A549 (cell line): ENCODE measurements at regions not wholly inside any gene's neighbourhood (a gene's known extent, or its start where the extent isn't known, plus 50 kb on each side); places are given as distances from the start of the nearest gene placed in this dataset.

Source experiments
- BHLHE40 ChIP-seq: IDR thresholded peaks from 2 replicates; pipeline ENCODE4 v1.6.1; 2012; ENCODE audit warnings: low read depth, low read length, inconsistent platforms
- CEBPB ChIP-seq, 2 experiments: fragments of >200 bp in 1 of 2; sonication (Bioruptor Twin) in 1 of 2; formaldehyde crosslinking in 1 of 2; IDR thresholded peaks; 2 replicates each; pipeline ENCODE4 v1.6.1; 2012 to 2016
- CHD2 ChIP-seq: fragments of 150-350 bp; IDR thresholded peaks from 2 replicates; pipeline ENCODE4 v1.6.1; 2014; ENCODE audit warnings: low read length; ENCODE audit not compliant: partially characterized antibody
- EP300 ChIP-seq, 2 experiments: fragments of >200 bp; sonication (Bioruptor Twin); formaldehyde crosslinking; IDR thresholded peaks; 2 replicates in 1 of 2; 3 replicates in 1 of 2; pipeline ENCODE4 v1.6.1; 2016 to 2017
- HOXB5 ChIP-seq: fragments of 250-450 bp; sonication (Bioruptor Pico); IDR thresholded peaks from 2 replicates; pipeline ENCODE4 v1.5.0; 2020; ENCODE audit warnings: mild to moderate bottlenecking, moderate library complexity
- PHF8 ChIP-seq: fragments of 200-600 bp; sonication (generic); IDR thresholded peaks from 2 replicates; pipeline ENCODE4 v1.6.1; 2016; ENCODE audit warnings: low read depth, mild to moderate bottlenecking, antibody characterized with exemption, moderate library complexity, borderline replicate concordance
- RAD21 ChIP-seq, 2 experiments: fragments of >200 bp in 1 of 2; sonication (Bioruptor Twin) in 1 of 2; formaldehyde crosslinking in 1 of 2; IDR thresholded peaks in 1 of 2; conservative IDR thresholded peaks in 1 of 2; 2 replicates in 1 of 2; 3 replicates in 1 of 2; pipeline ENCODE4 v1.6.1; 2012 to 2018; ENCODE audit warnings: inconsistent platforms in 1 of 2
- SREBF2 ChIP-seq: fragments of 450-650 bp; IDR thresholded peaks from 2 replicates; pipeline ENCODE4 v1.6.1; 2014; ENCODE audit warnings: mild to moderate bottlenecking, moderate library complexity
- ZNF302 ChIP-seq: fragments of 250-450 bp; sonication (Bioruptor Pico); IDR thresholded peaks from 2 replicates; pipeline ENCODE4 v1.9.0; 2021; ENCODE audit warnings: inconsistent platforms, mild to moderate bottlenecking, moderate library complexity
- ZSCAN20 ChIP-seq: fragments of 250-450 bp; sonication (Bioruptor Pico); IDR thresholded peaks from 2 replicates; pipeline ENCODE4 v1.8.0; 2022; ENCODE audit warnings: mild to moderate bottlenecking, moderate library complexity
- TF ChIP-seq, protein P1 (sequence below): fragments of >200 bp; sonication (Bioruptor Twin); formaldehyde crosslinking; IDR thresholded peaks from 3 replicates; pipeline ENCODE4 v1.5.1; 2016
- TF ChIP-seq, protein P2 (sequence below): fragments of 200-600 bp; sonication (generic); IDR thresholded peaks from 2 replicates; pipeline ENCODE4 v1.6.1; 2016; ENCODE audit warnings: antibody characterized with exemption, mild to moderate bottlenecking, moderate library complexity
- TF ChIP-seq, protein P3 (sequence below): IDR thresholded peaks from 2 replicates; pipeline ENCODE4 v1.6.1; 2012; ENCODE audit warnings: low read depth, borderline replicate concordance
- TF ChIP-seq, protein P4 (sequence below): IDR thresholded peaks from 2 replicates; pipeline ENCODE4 v1.6.1; 2012

DNA sequence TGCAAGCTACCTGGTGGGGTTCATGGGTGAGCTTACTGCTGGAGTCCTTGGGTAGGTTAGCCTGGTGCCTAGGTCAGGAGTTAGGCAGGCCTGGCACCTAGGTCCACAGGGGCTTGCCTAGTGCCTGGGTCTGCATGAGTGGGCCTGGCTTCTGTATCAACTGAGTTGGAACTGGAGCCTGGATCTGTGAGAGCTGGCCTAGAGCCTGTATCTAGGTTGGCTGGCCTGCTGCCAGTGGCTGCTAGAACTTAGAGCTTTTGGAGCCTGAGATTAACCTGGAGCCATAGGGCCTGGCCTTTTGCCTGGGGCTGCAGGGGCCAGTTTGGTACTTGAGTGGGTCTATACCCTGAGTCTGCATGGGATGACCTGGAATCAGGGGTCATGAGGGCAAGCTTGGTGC lies 679.4 kb downstream of the NUP35 start:
- no peak for TF ChIP-seq EP300 (IDR thresholded peaks at IDR 0.05)
- TF ChIP-seq, protein P1, sequence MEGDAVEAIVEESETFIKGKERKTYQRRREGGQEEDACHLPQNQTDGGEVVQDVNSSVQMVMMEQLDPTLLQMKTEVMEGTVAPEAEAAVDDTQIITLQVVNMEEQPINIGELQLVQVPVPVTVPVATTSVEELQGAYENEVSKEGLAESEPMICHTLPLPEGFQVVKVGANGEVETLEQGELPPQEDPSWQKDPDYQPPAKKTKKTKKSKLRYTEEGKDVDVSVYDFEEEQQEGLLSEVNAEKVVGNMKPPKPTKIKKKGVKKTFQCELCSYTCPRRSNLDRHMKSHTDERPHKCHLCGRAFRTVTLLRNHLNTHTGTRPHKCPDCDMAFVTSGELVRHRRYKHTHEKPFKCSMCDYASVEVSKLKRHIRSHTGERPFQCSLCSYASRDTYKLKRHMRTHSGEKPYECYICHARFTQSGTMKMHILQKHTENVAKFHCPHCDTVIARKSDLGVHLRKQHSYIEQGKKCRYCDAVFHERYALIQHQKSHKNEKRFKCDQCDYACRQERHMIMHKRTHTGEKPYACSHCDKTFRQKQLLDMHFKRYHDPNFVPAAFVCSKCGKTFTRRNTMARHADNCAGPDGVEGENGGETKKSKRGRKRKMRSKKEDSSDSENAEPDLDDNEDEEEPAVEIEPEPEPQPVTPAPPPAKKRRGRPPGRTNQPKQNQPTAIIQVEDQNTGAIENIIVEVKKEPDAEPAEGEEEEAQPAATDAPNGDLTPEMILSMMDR, result no peak
- TF ChIP-seq RAD21 (conservative IDR thresholded peaks at IDR 0.05 in 1 of 2, IDR thresholded peaks at IDR 0.05 in 1 of 2), result no peak
- TF ChIP-seq CHD2, result no peak
- TF ChIP-seq, protein P2, sequence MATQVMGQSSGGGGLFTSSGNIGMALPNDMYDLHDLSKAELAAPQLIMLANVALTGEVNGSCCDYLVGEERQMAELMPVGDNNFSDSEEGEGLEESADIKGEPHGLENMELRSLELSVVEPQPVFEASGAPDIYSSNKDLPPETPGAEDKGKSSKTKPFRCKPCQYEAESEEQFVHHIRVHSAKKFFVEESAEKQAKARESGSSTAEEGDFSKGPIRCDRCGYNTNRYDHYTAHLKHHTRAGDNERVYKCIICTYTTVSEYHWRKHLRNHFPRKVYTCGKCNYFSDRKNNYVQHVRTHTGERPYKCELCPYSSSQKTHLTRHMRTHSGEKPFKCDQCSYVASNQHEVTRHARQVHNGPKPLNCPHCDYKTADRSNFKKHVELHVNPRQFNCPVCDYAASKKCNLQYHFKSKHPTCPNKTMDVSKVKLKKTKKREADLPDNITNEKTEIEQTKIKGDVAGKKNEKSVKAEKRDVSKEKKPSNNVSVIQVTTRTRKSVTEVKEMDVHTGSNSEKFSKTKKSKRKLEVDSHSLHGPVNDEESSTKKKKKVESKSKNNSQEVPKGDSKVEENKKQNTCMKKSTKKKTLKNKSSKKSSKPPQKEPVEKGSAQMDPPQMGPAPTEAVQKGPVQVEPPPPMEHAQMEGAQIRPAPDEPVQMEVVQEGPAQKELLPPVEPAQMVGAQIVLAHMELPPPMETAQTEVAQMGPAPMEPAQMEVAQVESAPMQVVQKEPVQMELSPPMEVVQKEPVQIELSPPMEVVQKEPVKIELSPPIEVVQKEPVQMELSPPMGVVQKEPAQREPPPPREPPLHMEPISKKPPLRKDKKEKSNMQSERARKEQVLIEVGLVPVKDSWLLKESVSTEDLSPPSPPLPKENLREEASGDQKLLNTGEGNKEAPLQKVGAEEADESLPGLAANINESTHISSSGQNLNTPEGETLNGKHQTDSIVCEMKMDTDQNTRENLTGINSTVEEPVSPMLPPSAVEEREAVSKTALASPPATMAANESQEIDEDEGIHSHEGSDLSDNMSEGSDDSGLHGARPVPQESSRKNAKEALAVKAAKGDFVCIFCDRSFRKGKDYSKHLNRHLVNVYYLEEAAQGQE, result no peak
- TF ChIP-seq CEBPB (IDR thresholded peaks at IDR 0.05), result no peak
- TF ChIP-seq HOXB5 (CRISPR knock-in tag), result no peak
- TF ChIP-seq ZNF302 (CRISPR knock-in tag), result no peak
- TF ChIP-seq, protein P3, sequence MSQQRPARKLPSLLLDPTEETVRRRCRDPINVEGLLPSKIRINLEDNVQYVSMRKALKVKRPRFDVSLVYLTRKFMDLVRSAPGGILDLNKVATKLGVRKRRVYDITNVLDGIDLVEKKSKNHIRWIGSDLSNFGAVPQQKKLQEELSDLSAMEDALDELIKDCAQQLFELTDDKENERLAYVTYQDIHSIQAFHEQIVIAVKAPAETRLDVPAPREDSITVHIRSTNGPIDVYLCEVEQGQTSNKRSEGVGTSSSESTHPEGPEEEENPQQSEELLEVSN, result no peak
- no peak for TF ChIP-seq PHF8
- TF ChIP-seq, protein P4, sequence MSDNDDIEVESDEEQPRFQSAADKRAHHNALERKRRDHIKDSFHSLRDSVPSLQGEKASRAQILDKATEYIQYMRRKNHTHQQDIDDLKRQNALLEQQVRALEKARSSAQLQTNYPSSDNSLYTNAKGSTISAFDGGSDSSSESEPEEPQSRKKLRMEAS, result no peak
- TF ChIP-seq BHLHE40, result no peak
- no peak for TF ChIP-seq ZSCAN20
- no peak for TF ChIP-seq SREBF2
